ENCODE measurements at regions not wholly inside any gene's neighbourhood (a gene's known extent, or its start where the extent isn't known, plus 50 kb on each side); places are given as distances from the start of the nearest gene placed in this dataset.

DNA sequence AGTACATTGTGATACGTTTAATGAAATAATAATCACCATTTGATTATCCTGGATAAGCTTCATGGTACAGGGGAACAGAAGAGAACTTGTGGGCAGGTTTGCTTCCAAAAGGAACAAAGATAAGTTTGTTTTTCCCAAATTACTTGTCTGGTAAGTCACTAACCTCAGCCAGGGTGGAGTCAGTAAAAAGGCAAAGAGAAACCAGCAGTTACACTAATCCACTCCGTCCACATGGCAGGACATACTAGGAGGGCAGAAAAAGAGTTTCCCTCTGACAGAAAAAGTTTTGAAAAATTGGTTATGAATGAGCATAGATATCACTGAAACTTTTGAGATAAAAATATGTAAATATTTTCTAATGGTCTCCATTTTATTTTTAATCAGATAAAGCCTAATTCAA is 285.9 kb downstream of the IL15 start:
- no peak for DNase-seq

DNA sequence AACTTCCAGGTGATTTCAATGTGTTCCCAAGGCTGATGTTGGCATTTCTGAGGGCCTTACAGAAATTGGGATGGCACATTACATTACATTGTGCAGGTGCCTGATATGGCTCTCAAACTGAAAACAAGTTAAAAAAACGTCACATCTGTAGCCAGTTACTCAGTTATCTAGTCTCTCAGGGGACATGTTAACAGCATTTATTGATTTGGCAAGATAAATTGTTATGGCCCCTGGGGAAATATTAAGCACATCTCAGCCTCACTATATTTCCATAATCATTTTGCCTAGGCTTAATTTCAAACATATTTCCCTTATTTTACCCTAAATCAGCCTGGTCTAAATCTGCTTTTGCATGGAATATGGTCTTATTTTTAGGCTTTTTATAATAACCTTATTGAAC is 290.0 kb downstream of the IL15 start:
- DNase-seq = no peak

DNA sequence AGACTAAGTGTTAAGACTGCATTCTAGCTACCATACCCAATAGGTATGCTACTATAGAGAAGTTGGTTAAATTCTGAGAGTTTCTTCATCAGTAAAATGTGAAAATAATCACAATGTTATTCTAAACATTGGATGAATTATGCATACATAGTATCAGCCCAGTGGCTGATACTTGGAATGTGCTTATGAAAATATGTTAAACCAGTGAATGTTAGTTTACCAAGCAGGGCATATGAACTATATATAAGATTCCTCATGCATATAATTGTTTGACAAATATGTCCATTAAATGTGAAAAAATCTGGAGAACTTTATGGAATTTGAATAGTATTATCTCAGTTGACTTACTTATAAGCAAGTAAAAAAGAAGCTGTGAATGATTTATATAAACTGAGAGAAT is 296.1 kb downstream of the IL15 start:
- no peak for DNase-seq

DNA sequence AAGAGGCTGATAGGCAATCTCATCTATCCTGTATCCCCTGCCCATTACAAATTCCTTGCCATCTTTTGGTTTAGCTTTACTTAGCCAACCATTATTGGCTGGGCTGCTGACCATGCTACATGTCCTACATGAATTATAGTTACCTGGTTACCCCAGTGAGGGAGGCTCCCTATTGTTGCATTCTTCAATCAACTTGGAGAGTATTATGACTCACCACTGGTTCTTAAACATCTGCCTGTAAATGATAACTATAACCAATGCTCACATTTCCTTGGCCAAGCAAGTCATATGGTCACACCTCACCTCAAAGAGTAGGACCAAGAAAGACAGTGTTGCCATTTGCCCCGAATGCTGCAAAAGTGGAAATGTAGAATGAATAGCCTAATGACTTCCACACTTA is 297.6 kb downstream of the IL15 start:
- no peak for DNase-seq

DNA sequence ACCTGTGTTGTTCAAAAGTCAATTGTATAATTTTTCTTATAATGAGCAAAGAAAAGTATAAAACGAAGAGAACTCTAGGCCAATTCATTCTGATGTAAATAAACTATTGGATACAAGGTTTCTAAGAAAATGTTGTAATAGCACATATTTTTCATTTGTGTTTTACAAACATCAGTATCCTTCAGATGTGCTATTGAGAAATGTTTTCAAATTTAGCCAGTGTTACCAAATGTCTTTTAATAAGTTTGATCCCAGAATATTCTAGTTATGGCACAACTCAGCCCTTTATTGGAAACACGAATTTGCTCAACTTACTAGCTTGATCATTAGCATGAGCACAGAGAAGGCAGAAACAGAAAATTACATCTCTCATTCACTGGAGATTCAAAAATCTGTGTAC is 319.3 kb downstream of the IL15 start:
- no peak for DNase-seq

DNA sequence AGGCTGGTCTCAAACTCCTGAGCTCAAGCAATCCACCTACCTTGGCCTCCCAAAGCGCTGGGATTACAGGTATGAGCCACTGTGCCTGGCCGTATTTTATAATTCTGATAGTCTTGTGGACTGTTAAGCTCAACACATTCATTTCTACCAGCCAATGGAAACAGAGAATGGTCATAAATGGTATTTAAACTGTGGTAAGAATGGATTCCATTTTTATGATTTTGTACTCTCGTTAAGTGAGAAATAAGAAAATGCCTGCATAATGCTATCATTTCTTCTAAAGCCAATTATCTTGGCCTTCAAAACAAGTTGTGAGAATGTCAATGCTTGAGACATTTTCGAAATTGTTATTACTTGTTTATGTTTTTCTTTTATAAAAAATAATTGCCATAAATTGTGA is 321.0 kb downstream of the IL15 start:
- no peak for DNase-seq

DNA sequence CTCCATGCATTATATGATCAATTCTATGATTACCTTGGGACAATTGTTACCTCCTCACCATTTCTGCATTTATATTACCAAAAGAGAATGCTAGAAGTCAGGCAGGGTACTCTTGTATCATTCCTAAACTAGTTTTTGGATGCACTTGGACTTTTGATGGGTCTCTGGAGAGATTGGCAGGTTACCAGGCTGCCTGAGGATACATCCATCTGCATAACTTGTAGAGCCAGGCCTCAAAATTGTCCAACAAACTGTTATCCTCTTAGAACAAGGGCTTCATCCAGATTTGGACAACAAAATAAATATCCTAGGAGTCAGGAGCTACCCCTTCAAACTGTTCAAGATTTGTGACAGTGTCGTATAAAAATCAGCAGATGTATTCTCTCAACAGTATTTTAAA is 326.1 kb downstream of the IL15 start:
- no peak for DNase-seq

DNA sequence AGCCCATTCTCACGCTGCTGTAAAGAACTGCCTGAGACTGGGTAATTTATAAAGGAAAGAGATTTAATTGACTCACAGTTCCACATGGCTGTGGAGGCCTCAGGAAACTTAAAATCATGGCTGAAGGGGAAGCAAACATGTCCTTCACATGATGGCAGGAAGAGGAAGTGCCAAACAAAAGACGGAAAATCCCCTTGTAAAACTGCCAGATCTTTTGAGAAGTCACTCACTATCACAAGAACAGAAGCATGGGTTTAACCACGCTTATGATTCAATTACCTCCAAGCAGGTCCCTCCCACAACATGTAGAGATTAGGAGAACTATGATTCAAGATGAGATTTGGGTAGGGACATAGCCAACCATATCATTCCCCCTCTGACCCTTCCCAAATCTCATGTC is 335.5 kb downstream of the IL15 start:
- DNase-seq = no peak

DNA sequence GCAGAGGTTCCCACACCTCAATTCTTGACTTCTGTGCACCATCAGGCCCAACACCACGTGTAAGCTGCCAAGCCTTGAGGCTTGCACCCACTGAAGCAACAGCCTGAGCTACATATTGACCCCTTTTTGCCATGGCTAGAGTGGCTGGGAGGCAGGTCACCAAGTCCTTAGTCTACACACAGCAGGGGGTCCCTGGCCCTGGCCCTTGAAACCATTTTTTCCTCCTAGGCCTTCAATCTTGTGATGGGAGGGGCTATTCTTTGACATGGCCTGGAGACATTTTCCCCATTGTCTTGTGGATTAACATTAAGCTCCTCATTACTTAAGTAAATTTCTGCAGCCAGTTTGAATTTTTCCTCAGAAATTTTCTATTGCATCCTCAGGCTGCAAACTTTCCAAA is 336.6 kb downstream of the IL15 start:
- DNase-seq = no peak
